Neuronal stem cell (in vitro differentiated cells): ENCODE measurements at regions not wholly inside any gene's neighbourhood (a gene's known extent, or its start where the extent isn't known, plus 50 kb on each side); places are given as distances from the start of the nearest gene placed in this dataset.

ENCODE experiments used
- DNase-seq: peaks from one replicate; pipeline ENCODE4 v3.0.0-alpha.2; 2013; ENCODE audit warnings: low spot score
- H2AFZ ChIP-seq: one replicate; pipeline ENCODE4 v1.6.1; 2013; ENCODE audit warnings: mild to moderate bottlenecking, low read length, inconsistent platforms
- H2AK5ac ChIP-seq: 2 replicates; pipeline ENCODE4 v1.6.1; 2013; ENCODE audit warnings: low read depth, mild to moderate bottlenecking, inconsistent platforms, low read length, moderate library complexity, mixed read lengths
- H2BK120ac ChIP-seq: 2 replicates; pipeline ENCODE4 v1.6.1; 2013; ENCODE audit warnings: low read depth, mild to moderate bottlenecking, inconsistent platforms, low read length, moderate library complexity, mixed read lengths
- H2BK12ac ChIP-seq: one replicate; pipeline ENCODE4 v1.6.1; 2013; ENCODE audit warnings: low read length, inconsistent platforms
- H2BK15ac ChIP-seq: 2 replicates; pipeline ENCODE4 v1.6.1; 2013; ENCODE audit warnings: mild to moderate bottlenecking, low read length, inconsistent platforms, mixed read lengths
- H2BK5ac ChIP-seq: one replicate; pipeline ENCODE4 v1.6.1; 2013; ENCODE audit warnings: inconsistent platforms, mild to moderate bottlenecking, low read length, moderate library complexity
- H3K14ac ChIP-seq: one replicate; pipeline ENCODE4 v1.6.1; 2013; ENCODE audit warnings: low read length, inconsistent platforms
- H3K18ac ChIP-seq: 2 replicates; pipeline ENCODE4 v1.6.1; 2013; ENCODE audit warnings: low read length, inconsistent platforms
- H3K23ac ChIP-seq: 2 replicates; pipeline ENCODE4 v1.6.1; 2013; ENCODE audit warnings: low read depth, mild to moderate bottlenecking, mixed read lengths, low read length, inconsistent platforms; ENCODE audit not compliant: poor library complexity
- H3K27ac ChIP-seq: replicated peaks from 3 replicates; pipeline ENCODE4 v1.5.1; 2013; ENCODE audit warnings: low read length, inconsistent platforms
- H3K27me3 ChIP-seq, 3 experiments: 2 replicates each; pipeline ENCODE4 v1.6.1; 2013; ENCODE audit warnings: low read length in 3 of 3, mild to moderate bottlenecking in 2 of 3, inconsistent platforms in 1 of 3, low read depth in 1 of 3, mixed read lengths in 1 of 3, moderate library complexity in 1 of 3; ENCODE audit not compliant: control insufficient read depth in 3 of 3, insufficient read depth in 3 of 3
- H3K36me3 ChIP-seq, 2 donors: replicated peaks in 1 of 2; 2 replicates each; pipeline ENCODE4 v1.6.1; 2013; ENCODE audit warnings: low read length in 2 of 2; ENCODE audit not compliant: control insufficient read depth in 2 of 2, insufficient read depth in 2 of 2
- H3K4ac ChIP-seq: 2 replicates; pipeline ENCODE4 v1.6.1; 2013; ENCODE audit warnings: inconsistent platforms, mild to moderate bottlenecking, low read length, moderate library complexity
- H3K4me1 ChIP-seq, 2 donors: 1 replicate in 1 of 2; 2 replicates in 1 of 2; pipeline ENCODE4 v1.6.1; 2013; ENCODE audit warnings: low read length in 2 of 2, low read depth in 1 of 2; ENCODE audit not compliant: control insufficient read depth in 2 of 2, insufficient read depth in 1 of 2
- H3K4me2 ChIP-seq: one replicate; pipeline ENCODE4 v1.6.1; 2013; ENCODE audit warnings: mild to moderate bottlenecking, low read length, inconsistent platforms; ENCODE audit not compliant: insufficient read depth, poor library complexity, severe bottlenecking
- H3K4me3 ChIP-seq, 2 donors: 2 replicates each; pipeline ENCODE4 v1.5.1; 2013; ENCODE audit warnings: low read length in 2 of 2, mild to moderate bottlenecking in 2 of 2, inconsistent platforms in 1 of 2, moderate library complexity in 1 of 2
- H3K79me1 ChIP-seq: one replicate; pipeline ENCODE4 v1.6.1; 2013; ENCODE audit warnings: low read depth, mild to moderate bottlenecking, inconsistent platforms, low read length, moderate library complexity
- H3K9ac ChIP-seq: one replicate; pipeline ENCODE4 v1.6.1; 2013; ENCODE audit warnings: mild to moderate bottlenecking, low read depth, low read length, inconsistent platforms; ENCODE audit not compliant: poor library complexity
- H3K9me3 ChIP-seq, 2 donors: replicated peaks in 1 of 2; 2 replicates each; pipeline versions ENCODE3 to v1.6.1; 2013; ENCODE audit warnings: low read length in 2 of 2, mild to moderate bottlenecking in 2 of 2, inconsistent platforms in 1 of 2, low read depth in 1 of 2, mixed read lengths in 1 of 2, moderate library complexity in 1 of 2; ENCODE audit not compliant: control insufficient read depth in 2 of 2, insufficient read depth in 1 of 2
- H4K8ac ChIP-seq: one replicate; pipeline ENCODE4 v1.6.1; 2013; ENCODE audit warnings: low read depth, mild to moderate bottlenecking, inconsistent platforms, low read length, moderate library complexity
- H4K91ac ChIP-seq: one replicate; pipeline ENCODE4 v1.6.1; 2013; ENCODE audit warnings: low read length, low read depth, mild to moderate bottlenecking, inconsistent platforms; ENCODE audit not compliant: poor library complexity
- WGBS, 2 donors: extraction: QIAGEN DNeasy Blood & Tissue Kit; methylation state at CpG; one replicate each; pipeline ENCODE4 v1.1.7; 2013; ENCODE audit warnings: missing lambda C conversion rate in 2 of 2, mixed read lengths in 1 of 2; ENCODE audit not compliant: insufficient read length in 2 of 2, insufficient replicate concordance in 1 of 2; ENCODE audit errors: extremely low coverage in 2 of 2; 5-methylcytosine and 5-hydroxymethylcytosine counted together

GRCh38 chr2:12194968-12195367, 448.5 kb downstream of the LPIN1 start:
- Histone ChIP-seq H2AK5ac (no peak overlapping the region), H3K4me1 (no peaks in the 10 kb centered on the region), H4K91ac (no peak overlapping the region), H3K9ac (no peak overlapping the region), H3K9me3 (peaks cover 0 to 5% of the 10 kb centered on the region in 2 donors), H2BK12ac (no peak overlapping the region), H3K27me3 (no peaks in the 10 kb centered on the region), H2BK5ac (no peak overlapping the region), H3K23ac (no peak overlapping the region), H3K18ac (no peak overlapping the region), H2AFZ (no peak overlapping the region), H2BK15ac (no peak overlapping the region), H3K36me3 (no peaks in the 10 kb centered on the region), H3K4me2 (no peak overlapping the region), H3K4me3 (no peak overlapping the region), H3K27ac (no peak overlapping the region), H2BK120ac (no peak overlapping the region), H3K79me1 (no peaks in the 10 kb centered on the region), H4K8ac (no peak overlapping the region), H3K4ac (no peak overlapping the region), H3K14ac (no peak overlapping the region)
- no CpG with 5 or more reads among the region's 1 CpG for whole genome bisulfite sequencing, 2 donors
- DNase-seq = no peak

- Histone ChIP-seq H3K9ac (no peak overlapping the region), H3K4me3 (no peak overlapping the region), H4K91ac (no peak overlapping the region), H3K4ac (no peak overlapping the region), H3K9me3 (peaks cover 0 to 5% of the 10 kb centered on the region in 2 donors), H3K36me3 (no peaks in the 10 kb centered on the region), H2AFZ (no peak overlapping the region), H3K14ac (no peak overlapping the region), H2BK120ac (no peak overlapping the region), H3K18ac (no peak overlapping the region), H2AK5ac (no peak overlapping the region), H2BK15ac (no peak overlapping the region), H3K27me3 (no peaks in the 10 kb centered on the region), H4K8ac (no peak overlapping the region), H3K27ac (no peak overlapping the region), H2BK12ac (no peak overlapping the region), H2BK5ac (no peak overlapping the region), H3K4me1 (no peaks in the 10 kb centered on the region), H3K4me2 (no peak overlapping the region), H3K23ac (no peak overlapping the region), H3K79me1 (no peaks in the 10 kb centered on the region)
- DNase-seq = no peak
- no CpG with 5 or more reads among the region's 1 CpG for WGBS, 2 donors
These were observed 450.1 kb downstream of the LPIN1 start for GRCh38 chr2:12196495-12196894.

- no peaks in the 10 kb centered on the region for H3K27me3 ChIP-seq
- H3K4me1 ChIP-seq = peaks cover 0 to 1% of the 10 kb centered on the region in 2 donors
- H3K4me2 ChIP-seq = no peak overlapping the region
- H2BK5ac ChIP-seq = no peak overlapping the region
- no peak overlapping the region for H3K14ac ChIP-seq
- H3K4ac ChIP-seq = no peak overlapping the region
- H3K4me3 ChIP-seq = no peak overlapping the region
- H3K27ac ChIP-seq = no peak overlapping the region
- H2AK5ac ChIP-seq = no peak overlapping the region
- no peak overlapping the region for H3K23ac ChIP-seq
- H2BK120ac ChIP-seq = no peak overlapping the region
- H4K91ac ChIP-seq = no peak overlapping the region
- no peak overlapping the region for H4K8ac ChIP-seq
- DNase-seq = no peak
- no peak overlapping the region for H3K9ac ChIP-seq
- H2AFZ ChIP-seq = no peak overlapping the region
- H2BK12ac ChIP-seq = no peak overlapping the region
- H3K18ac ChIP-seq = no peak overlapping the region
- peaks cover 0 to 5% of the 10 kb centered on the region in 2 donors for H3K9me3 ChIP-seq
- no CpG with 5 or more reads among the region's 1 CpG for WGBS, 2 donors
- H2BK15ac ChIP-seq = no peak overlapping the region
- H3K36me3 ChIP-seq = no peaks in the 10 kb centered on the region
- H3K79me1 ChIP-seq = no peaks in the 10 kb centered on the region
These were observed 450.7 kb downstream of the LPIN1 start for GRCh38 chr2:12197133-12197532.

- Histone ChIP-seq H2AFZ (no peak overlapping the region), H3K18ac (no peak overlapping the region), H2BK5ac (no peak overlapping the region), H3K4me2 (no peak overlapping the region), H3K23ac (no peak overlapping the region), H4K8ac (no peak overlapping the region), H3K9me3 (peaks cover 0 to 5% of the 10 kb centered on the region in 2 donors), H3K79me1 (no peaks in the 10 kb centered on the region), H2AK5ac (no peak overlapping the region), H3K4me1 (peaks cover 3 to 4% of the 10 kb centered on the region in 2 donors), H3K27me3 (no peaks in the 10 kb centered on the region), H2BK12ac (no peak overlapping the region), H2BK15ac (no peak overlapping the region), H2BK120ac (no peak overlapping the region), H3K4ac (no peak overlapping the region), H3K27ac (no peak overlapping the region), H3K14ac (no peak overlapping the region), H3K9ac (no peak overlapping the region), H3K36me3 (no peaks in the 10 kb centered on the region), H3K4me3 (no peak overlapping the region), H4K91ac (no peak overlapping the region)
- DNase-seq = no peak
- WGBS, 2 donors = no CpG with 5 or more reads among the region's 8 CpGs
These were observed 453.2 kb downstream of the LPIN1 start for GRCh38 chr2:12199491-12200211.
